ENCODE measurements at regions not wholly inside any gene's neighbourhood (a gene's known extent, or its start where the extent isn't known, plus 50 kb on each side); places are given as distances from the start of the nearest gene placed in this dataset.

DNA sequence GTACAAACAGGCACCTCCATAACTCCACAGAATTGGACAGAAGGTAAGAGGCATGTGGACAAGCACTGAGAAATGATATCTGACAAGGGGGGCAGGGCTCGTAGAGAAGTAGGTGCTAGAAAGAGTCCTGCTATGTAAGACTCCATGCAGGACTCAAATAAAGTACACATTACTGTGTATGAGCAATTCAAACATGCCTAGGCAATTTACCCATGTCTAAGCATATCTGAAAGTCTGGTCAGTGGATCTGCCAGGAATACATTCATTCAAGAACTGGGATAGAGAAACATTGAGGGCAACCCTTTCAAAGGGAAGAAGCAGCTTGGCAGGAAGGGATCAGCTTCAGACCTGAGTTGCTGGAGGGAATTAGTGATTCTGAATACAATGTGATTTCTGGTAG lies 174.1 kb upstream of the MCTP2 start:
- Histone ChIP-seq H4K5ac (ENCODE audit: low read depth, low read length) (no peak overlapping the region), H3K23ac (ENCODE audit: low read depth, low read length) (no peak overlapping the region), H3K56ac (ENCODE audit: extremely low read depth, insufficient read depth, low read length) (no peak overlapping the region), H2AK9ac (replicated peaks; ENCODE audit: low read depth, low read length, poor library complexity) (no peak overlapping the region), H2BK15ac (ENCODE audit: low read depth, low read length) (no peak overlapping the region), H3K4ac (ENCODE audit: low read depth, low read length) (no peak overlapping the region), H4K20me1 (ENCODE audit: insufficient read depth, low read length) (no peaks in the 10 kb centered on the region), H3K79me1 (ENCODE audit: low read depth in 1 of 2, low read length in 2 of 2) (no peaks in the 10 kb centered on the region), H3K18ac (ENCODE audit: low read depth, low read length) (no peak overlapping the region), H3K27me3 (ENCODE audit: control insufficient read depth, insufficient read depth, low read length) (no peaks in the 10 kb centered on the region; the same call in 1 of the 2 replicates), H3K27ac (ENCODE audit: insufficient read depth, low read length) (no peak overlapping the region), H3K14ac (replicated peaks; ENCODE audit: low read depth, low read length) (no peak overlapping the region), H3K4me3 (ENCODE audit: insufficient read depth, low read depth, low read length) (no peak overlapping the region), H2AFZ (replicated peaks; ENCODE audit: low read length, poor library complexity) (no peak overlapping the region), H2BK20ac (ENCODE audit: low read depth, low read length) (no peak overlapping the region), H2BK5ac (ENCODE audit: low read depth, low read length, poor library complexity, severe bottlenecking) (no peak overlapping the region), H3K9ac (ENCODE audit: low read depth, low read length) (no peak overlapping the region), H3K4me2 (ENCODE audit: low read depth, low read length) (no peak overlapping the region), H3K36me3 (ENCODE audit: control insufficient read depth, insufficient read depth, low read length) (no peaks in the 10 kb centered on the region), H2BK120ac (ENCODE audit: low read depth, low read length) (no peak overlapping the region), H3K4me1 (ENCODE audit: control insufficient read depth, insufficient read depth, low read length) (no peaks in the 10 kb centered on the region), H4K91ac (ENCODE audit: insufficient read depth, low read depth, low read length) (no peak overlapping the region), H4K8ac (ENCODE audit: low read depth in 2 of 2, low read length in 2 of 2) (no peak overlapping the region), H2AK5ac (ENCODE audit: low read depth, low read length) (no peak overlapping the region), H3K9me1 (ENCODE audit: insufficient read depth, low read length) (no peaks in the 10 kb centered on the region), H3K9me3 (ENCODE audit: control insufficient read depth, insufficient read depth, low read length) (peaks cover 2% of the 10 kb centered on the region; the same call in 1 of the 2 replicates)
- TF ChIP-seq, protein P1, sequence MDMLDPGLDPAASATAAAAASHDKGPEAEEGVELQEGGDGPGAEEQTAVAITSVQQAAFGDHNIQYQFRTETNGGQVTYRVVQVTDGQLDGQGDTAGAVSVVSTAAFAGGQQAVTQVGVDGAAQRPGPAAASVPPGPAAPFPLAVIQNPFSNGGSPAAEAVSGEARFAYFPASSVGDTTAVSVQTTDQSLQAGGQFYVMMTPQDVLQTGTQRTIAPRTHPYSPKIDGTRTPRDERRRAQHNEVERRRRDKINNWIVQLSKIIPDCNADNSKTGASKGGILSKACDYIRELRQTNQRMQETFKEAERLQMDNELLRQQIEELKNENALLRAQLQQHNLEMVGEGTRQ (IDR thresholded peaks at IDR 0.05; ENCODE audit: low read depth, low read length): no peak
- TF ChIP-seq CEBPB (IDR thresholded peaks at IDR 0.05; ENCODE audit: low read depth, low read length): no peak
- no peak for TF ChIP-seq MAZ (IDR thresholded peaks at IDR 0.05; ENCODE audit: borderline replicate concordance, low read depth, low read length)
- no peak for TF ChIP-seq RCOR1 (IDR thresholded peaks at IDR 0.05; ENCODE audit: insufficient replicate concordance, low read length)
- no peak for TF ChIP-seq RAD21 (IDR thresholded peaks at IDR 0.05; ENCODE audit: low read length)
- TF ChIP-seq, protein P2, sequence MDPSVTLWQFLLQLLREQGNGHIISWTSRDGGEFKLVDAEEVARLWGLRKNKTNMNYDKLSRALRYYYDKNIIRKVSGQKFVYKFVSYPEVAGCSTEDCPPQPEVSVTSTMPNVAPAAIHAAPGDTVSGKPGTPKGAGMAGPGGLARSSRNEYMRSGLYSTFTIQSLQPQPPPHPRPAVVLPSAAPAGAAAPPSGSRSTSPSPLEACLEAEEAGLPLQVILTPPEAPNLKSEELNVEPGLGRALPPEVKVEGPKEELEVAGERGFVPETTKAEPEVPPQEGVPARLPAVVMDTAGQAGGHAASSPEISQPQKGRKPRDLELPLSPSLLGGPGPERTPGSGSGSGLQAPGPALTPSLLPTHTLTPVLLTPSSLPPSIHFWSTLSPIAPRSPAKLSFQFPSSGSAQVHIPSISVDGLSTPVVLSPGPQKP (IDR thresholded peaks at IDR 0.05; ENCODE audit: borderline replicate concordance, low read depth, low read length): no peak
- TF ChIP-seq RFX5 (IDR thresholded peaks at IDR 0.05; ENCODE audit: low read depth, low read length): no peak
- no peak for TF ChIP-seq MAFK (IDR thresholded peaks at IDR 0.05; ENCODE audit: low read depth, low read length)
- TF ChIP-seq CHD1 (IDR thresholded peaks at IDR 0.05; ENCODE audit: low read depth, low read length): no peak
- no peak for TF ChIP-seq SMC3 (IDR thresholded peaks at IDR 0.05; ENCODE audit: low read depth, low read length)
- TF ChIP-seq BHLHE40 (IDR thresholded peaks at IDR 0.05; ENCODE audit: low read depth, low read length): no peak
- WGBS, 2 experiments (ENCODE audit: extremely low coverage in 2 of 2, insufficient read length in 1 of 2): no CpG with 5 or more reads among the region's 1 CpG
- no TSS peak for BruUV-seq (replicated peaks)
- dilution Hi-C loops (cut with HindIII; ENCODE audit: low sequenced_read_pairs, unreplicated experiment): no loop called here
- DNase-seq (no peak), ATAC-seq (ENCODE audit: low read depth) (no peak)
- in situ Hi-C loops (cut with MboI; ENCODE audit: low sequenced_read_pairs): no loop called here
- intact Hi-C loops (cut with micrococcal nuclease): no loop called here
- ChIA-PET POLR2A (ENCODE audit: unreplicated experiment) (no interaction called here), CTCF (no interaction called here)
